HFF-Myc (cell line): ENCODE measurements at regions not wholly inside any gene's neighbourhood (a gene's known extent, or its start where the extent isn't known, plus 50 kb on each side); places are given as distances from the start of the nearest gene placed in this dataset.

Experiments
- DNase-seq: peaks from one replicate; pipeline ENCODE4 v3.0.0-alpha.2; 2011; ENCODE audit warnings: low read depth; ENCODE audit errors: extremely low read depth
- H3K4me3 ChIP-seq: replicated peaks from 2 replicates; pipeline ENCODE4 v1.5.1; 2011; ENCODE audit warnings: low read depth, mild to moderate bottlenecking, control low read depth, low read length
- CTCF ChIP-seq: IDR thresholded peaks from 2 replicates; pipeline ENCODE4 v1.5.1; 2012; ENCODE audit warnings: mild to moderate bottlenecking, low read depth, low read length, control low read depth; ENCODE audit errors: missing control alignments

GRCh38 chr13:105984236-105984635, 551.2 kb downstream of the EFNB2 start:
- no peak for TF ChIP-seq CTCF
- H3K4me3 ChIP-seq = no peak overlapping the region
- no peak for DNase-seq

- DNase-seq = no peak
- TF ChIP-seq CTCF = peak; percentile 17
- H3K4me3 ChIP-seq = no peak overlapping the region
Measured at GRCh38 chr13:105982219-105982930, 553.1 kb downstream of the EFNB2 start.

GRCh38 chr13:105979131-105980011, 556.1 kb downstream of the EFNB2 start:
- TF ChIP-seq CTCF = no peak
- no peak overlapping the region for H3K4me3 ChIP-seq
- DNase-seq = no peak

DNA sequence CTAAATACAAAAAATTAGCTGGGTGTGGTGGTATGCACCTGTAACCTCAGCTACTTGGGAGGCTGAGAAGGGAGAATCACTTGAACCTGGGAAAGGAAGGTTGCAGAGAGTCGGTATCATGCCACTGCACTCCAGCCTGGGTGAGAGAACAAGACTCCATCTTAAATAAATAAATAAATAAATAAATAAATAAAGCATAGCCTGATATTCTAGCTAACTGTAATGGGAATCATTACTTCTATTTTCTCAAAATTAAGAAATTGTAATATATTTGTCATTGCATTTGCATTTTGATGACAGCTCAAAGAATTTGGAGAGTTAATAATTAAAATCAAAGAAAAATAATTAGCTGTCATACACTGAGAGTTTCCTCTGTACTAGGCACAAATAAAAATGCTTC, 561.1 kb downstream of the EFNB2 start:
- no peak for TF ChIP-seq CTCF
- no peak for DNase-seq
- no peak overlapping the region for H3K4me3 ChIP-seq

DNA sequence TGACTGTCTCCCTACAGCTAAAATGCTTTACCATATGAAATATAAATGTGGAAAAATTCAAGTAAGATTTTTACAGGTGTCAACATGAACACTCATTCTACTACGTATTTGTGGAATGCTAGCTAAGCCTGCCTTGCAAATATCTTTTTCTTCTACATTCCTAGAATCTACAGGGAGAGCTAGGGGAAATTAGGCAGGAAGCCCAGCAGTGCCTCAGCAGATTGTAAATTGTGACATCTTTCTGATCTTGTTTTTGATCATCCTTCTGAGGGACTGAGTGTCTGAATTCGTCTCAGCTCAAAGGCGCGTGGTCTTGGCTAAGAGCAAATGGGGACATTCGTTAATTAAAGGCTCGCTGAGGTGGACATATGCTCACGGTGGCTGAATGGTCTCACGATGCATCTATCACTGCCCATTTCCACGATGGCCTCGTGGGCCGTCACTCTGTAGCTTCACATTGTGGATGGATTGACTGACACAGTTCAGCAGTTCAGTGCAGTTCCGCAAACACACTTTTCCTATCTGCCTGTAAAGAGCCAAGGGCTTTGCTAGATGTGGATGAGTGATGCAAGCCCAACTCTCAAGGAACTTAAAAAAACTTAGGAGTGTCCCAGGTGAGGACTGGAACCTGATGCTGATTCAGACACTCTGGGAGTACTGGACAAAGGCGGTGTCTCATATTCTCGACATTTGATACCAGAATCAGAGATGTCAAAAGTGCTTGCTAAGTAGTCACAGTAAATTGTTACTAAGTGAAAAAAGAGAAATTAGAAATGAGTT, 562.5 kb downstream of the EFNB2 start:
- no peak for TF ChIP-seq CTCF
- no peak for DNase-seq
- H3K4me3 ChIP-seq = no peak overlapping the region

DNA sequence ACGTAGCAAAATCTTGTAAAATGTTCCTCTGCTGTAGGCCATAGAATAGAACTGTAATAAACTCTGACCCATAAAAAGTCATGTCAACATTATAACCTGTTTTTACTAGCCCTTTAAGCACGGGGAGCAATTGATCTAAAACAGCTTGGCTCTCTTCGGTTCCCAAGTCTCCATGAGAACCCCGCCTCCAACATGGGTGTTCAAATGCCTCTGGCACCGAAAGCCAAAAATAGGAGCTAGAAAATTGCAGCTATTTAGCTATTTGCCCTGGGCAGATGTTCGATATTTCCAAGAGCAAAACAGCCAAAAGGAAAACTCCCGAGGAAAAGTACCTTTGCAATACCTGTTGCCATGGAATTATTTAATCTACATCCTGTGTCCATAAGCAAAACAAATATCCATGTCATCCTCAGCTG, 563.1 kb downstream of the EFNB2 start:
- no peak overlapping the region for H3K4me3 ChIP-seq
- no peak for TF ChIP-seq CTCF
- no peak for DNase-seq
